ENCODE measurements at regions not wholly inside any gene's neighbourhood (a gene's known extent, or its start where the extent isn't known, plus 50 kb on each side); places are given as distances from the start of the nearest gene placed in this dataset.
"Not testable (repeated sequence)": the region's sequence is repeated elsewhere in the genome, so short reads cannot be mapped to it uniquely, and the experiment has no call there.

GRCh38 chr3:145259166-145259880 is 901.7 kb downstream of the PLOD2 start:
- H3K4me3 Mint-ChIP-seq: no peak overlapping the region
- no peaks in the 10 kb centered on the region for H3K27me3 Mint-ChIP-seq
- POLR2A ChIA-PET: interaction anchor here (0.6 kb wide), 1 partner anchor 263 kb away, joined by 3 read pairs; no protein-coding TSS in a partner anchor
- DNase-seq (no peak), ATAC-seq (no peak)
- intact Hi-C loops (cut with DNase I, micrococcal nuclease): no loop called here
- CTCF ChIA-PET: no interaction called here
- H3K4me1 Mint-ChIP-seq: no peaks in the 10 kb centered on the region
- no peaks in the 10 kb centered on the region for H3K36me3 Mint-ChIP-seq (ENCODE audit: low read depth)
- H3K27ac Mint-ChIP-seq: no peak overlapping the region
- H3K9me3 Mint-ChIP-seq (ENCODE audit: low read depth): peaks cover 3% of the 10 kb centered on the region

DNA sequence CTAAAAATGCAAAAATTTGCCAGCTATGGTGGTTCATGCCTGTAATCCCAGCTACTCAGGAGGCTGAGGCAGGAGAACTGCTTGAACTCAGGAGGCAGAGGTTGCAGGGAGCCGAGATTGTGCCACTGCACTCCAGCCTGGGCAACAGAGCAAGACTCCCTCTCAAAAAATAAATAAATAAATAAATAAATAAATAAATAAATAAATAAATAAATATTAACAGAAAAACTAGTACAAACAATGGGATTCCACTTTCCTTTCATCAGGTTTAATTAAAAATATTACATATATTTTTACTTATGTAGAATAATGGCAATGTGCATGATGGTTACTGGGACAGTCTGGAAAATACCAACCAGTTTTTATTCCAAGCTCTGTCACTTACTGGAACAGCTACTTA is 897.5 kb downstream of the PLOD2 start:
- POLR2A ChIA-PET; H3K27me3 Mint-ChIP-seq; H3K4me3 Mint-ChIP-seq; H3K27ac Mint-ChIP-seq; intact Hi-C loops (cut with DNase I, micrococcal nuclease); H3K36me3 Mint-ChIP-seq (ENCODE audit: low read depth); DNase-seq; H3K4me1 Mint-ChIP-seq; CTCF ChIA-PET; ATAC-seq; H3K9me3 Mint-ChIP-seq (ENCODE audit: low read depth): not testable (repeated sequence)

DNA sequence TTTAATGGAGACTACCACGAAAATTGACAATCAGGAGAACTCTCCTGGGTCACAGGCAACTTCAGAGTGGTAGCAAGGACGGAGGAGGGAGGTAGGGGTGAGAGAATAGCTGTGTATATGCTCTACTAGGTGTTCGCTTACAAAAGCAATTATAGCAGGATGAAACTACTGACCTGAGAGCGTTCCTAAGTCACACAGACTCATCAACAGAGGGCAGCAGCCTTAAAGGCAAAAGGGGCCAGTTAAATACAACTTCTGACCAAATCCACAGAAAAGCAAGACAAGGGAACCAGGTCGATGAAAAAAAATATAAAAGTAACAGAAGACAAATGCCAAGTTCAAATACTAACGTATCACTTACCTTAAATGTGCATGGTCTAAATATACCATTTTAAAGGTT is 894.6 kb downstream of the PLOD2 start:
- Mint-ChIP-seq H3K27ac (no peak overlapping the region), H3K27me3 (no peaks in the 10 kb centered on the region), H3K4me3 (no peak overlapping the region), H3K36me3 (ENCODE audit: low read depth) (no peaks in the 10 kb centered on the region), H3K9me3 (ENCODE audit: low read depth) (peaks cover 3% of the 10 kb centered on the region), H3K4me1 (no peaks in the 10 kb centered on the region)
- intact Hi-C loops (cut with DNase I, micrococcal nuclease): no loop called here
- ChIA-PET CTCF (no interaction called here), POLR2A (no interaction called here)
- DNase-seq (no peak), ATAC-seq (no peak)

GRCh38 chr3:145269106-145269505 is 891.9 kb downstream of the PLOD2 start:
- no peak for ATAC-seq
- intact Hi-C loops (cut with DNase I, micrococcal nuclease): no loop called here
- Mint-ChIP-seq H3K4me1 (no peaks in the 10 kb centered on the region), H3K27me3 (no peaks in the 10 kb centered on the region), H3K4me3 (no peak overlapping the region), H3K9me3 (ENCODE audit: low read depth) (peaks cover 3% of the 10 kb centered on the region), H3K36me3 (ENCODE audit: low read depth) (no peaks in the 10 kb centered on the region), H3K27ac (no peak overlapping the region)
- DNase-seq: no peak
- CTCF ChIA-PET: no interaction called here
- POLR2A ChIA-PET: no interaction called here

GRCh38 chr3:145272684-145273083 is 888.3 kb downstream of the PLOD2 start:
- ChIA-PET CTCF (no interaction called here), POLR2A (no interaction called here)
- Mint-ChIP-seq H3K9me3 (ENCODE audit: low read depth) (peaks cover 8% of the 10 kb centered on the region), H3K27me3 (no peaks in the 10 kb centered on the region), H3K27ac (no peak overlapping the region), H3K4me3 (no peak overlapping the region), H3K4me1 (no peaks in the 10 kb centered on the region), H3K36me3 (ENCODE audit: low read depth) (no peaks in the 10 kb centered on the region)
- intact Hi-C loops (cut with DNase I, micrococcal nuclease): no loop called here
- no peak for DNase-seq
- no peak for ATAC-seq

DNA sequence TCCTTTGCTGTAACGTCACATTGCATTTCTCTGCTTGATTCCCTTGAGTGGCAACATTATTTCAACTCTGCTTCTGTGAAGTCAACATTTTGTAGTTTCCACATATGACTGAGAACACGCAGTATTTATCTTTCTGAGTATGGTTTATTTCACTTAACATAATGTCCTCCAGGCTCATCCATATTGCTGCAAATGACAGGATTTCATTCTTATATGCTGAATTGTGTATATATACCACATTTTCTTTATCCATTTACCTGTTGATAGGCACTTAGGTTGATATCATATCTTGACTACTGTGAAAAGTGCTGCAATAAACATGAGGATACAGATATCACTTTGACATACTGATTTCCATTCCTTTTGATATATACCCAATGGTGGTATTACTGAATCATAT is 878.5 kb downstream of the PLOD2 start:
- ChIA-PET CTCF (no interaction called here), POLR2A (no interaction called here)
- Mint-ChIP-seq H3K27me3 (no peaks in the 10 kb centered on the region), H3K4me1 (no peaks in the 10 kb centered on the region), H3K4me3 (no peak overlapping the region), H3K27ac (no peak overlapping the region), H3K9me3 (ENCODE audit: low read depth) (peaks cover 4% of the 10 kb centered on the region), H3K36me3 (ENCODE audit: low read depth) (no peaks in the 10 kb centered on the region)
- intact Hi-C loops (cut with DNase I, micrococcal nuclease): no loop called here
- no peak for ATAC-seq
- DNase-seq: no peak

- Mint-ChIP-seq H3K4me3 (no peak overlapping the region), H3K27me3 (no peaks in the 10 kb centered on the region), H3K4me1 (no peaks in the 10 kb centered on the region), H3K9me3 (ENCODE audit: low read depth) (peaks cover 3% of the 10 kb centered on the region), H3K27ac (no peak overlapping the region), H3K36me3 (ENCODE audit: low read depth) (no peaks in the 10 kb centered on the region)
- intact Hi-C loops (cut with DNase I, micrococcal nuclease): no loop called here
- DNase-seq (no peak), ATAC-seq (no peak)
- POLR2A ChIA-PET: no interaction called here
- CTCF ChIA-PET: no interaction called here
These were observed 874.0 kb downstream of the PLOD2 start for GRCh38 chr3:145286937-145287336.

GRCh38 chr3:145290010-145290409 is 871.0 kb downstream of the PLOD2 start:
- H3K4me1 Mint-ChIP-seq: no peaks in the 10 kb centered on the region
- ATAC-seq: no peak
- H3K4me3 Mint-ChIP-seq: no peak overlapping the region
- H3K36me3 Mint-ChIP-seq (ENCODE audit: low read depth): no peaks in the 10 kb centered on the region
- H3K27me3 Mint-ChIP-seq: no peaks in the 10 kb centered on the region
- ChIA-PET POLR2A (no interaction called here), CTCF (no interaction called here)
- peaks cover 3% of the 10 kb centered on the region for H3K9me3 Mint-ChIP-seq (ENCODE audit: low read depth)
- H3K27ac Mint-ChIP-seq: no peak overlapping the region
- intact Hi-C loops (cut with DNase I, micrococcal nuclease): no loop called here
- DNase-seq: no peak

- POLR2A ChIA-PET: no interaction called here
- ATAC-seq (no peak), DNase-seq (no peak)
- Mint-ChIP-seq H3K27ac (no peak overlapping the region), H3K4me3 (no peak overlapping the region), H3K4me1 (no peaks in the 10 kb centered on the region), H3K9me3 (ENCODE audit: low read depth) (peaks cover 1% of the 10 kb centered on the region), H3K27me3 (no peaks in the 10 kb centered on the region), H3K36me3 (ENCODE audit: low read depth) (no peaks in the 10 kb centered on the region)
- intact Hi-C loops (cut with DNase I, micrococcal nuclease): no loop called here
- CTCF ChIA-PET: no interaction called here
These were observed 866.4 kb downstream of the PLOD2 start for GRCh38 chr3:145294572-145294971.

DNA sequence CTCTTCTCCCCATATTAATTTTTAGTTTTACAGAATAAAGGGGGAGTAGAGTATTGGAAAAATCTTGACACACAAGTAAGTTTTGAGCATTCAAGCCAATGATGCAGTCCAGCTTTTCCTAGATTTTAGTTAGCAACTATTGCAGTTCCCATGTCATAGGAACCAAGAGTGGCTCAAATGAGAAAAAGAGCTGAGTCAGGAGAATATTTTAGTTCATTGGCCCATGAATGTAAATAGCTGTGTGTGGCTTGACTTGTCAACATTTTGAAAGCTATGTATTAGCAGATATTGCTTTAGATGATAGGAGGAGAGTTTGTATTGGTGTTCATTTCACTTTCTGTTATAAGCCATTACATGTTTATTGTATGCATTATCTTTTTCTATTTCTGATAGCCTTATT is 853.7 kb downstream of the PLOD2 start:
- CTCF ChIA-PET: no interaction called here
- Mint-ChIP-seq H3K27me3 (no peaks in the 10 kb centered on the region), H3K36me3 (ENCODE audit: low read depth) (no peaks in the 10 kb centered on the region), H3K4me3 (no peak overlapping the region), H3K27ac (no peak overlapping the region), H3K4me1 (no peaks in the 10 kb centered on the region), H3K9me3 (ENCODE audit: low read depth) (peaks cover 6% of the 10 kb centered on the region)
- intact Hi-C loops (cut with DNase I, micrococcal nuclease): no loop called here
- ATAC-seq: no peak
- DNase-seq: no peak
- POLR2A ChIA-PET: no interaction called here

- Mint-ChIP-seq H3K4me1 (no peaks in the 10 kb centered on the region), H3K27ac (no peak overlapping the region), H3K4me3 (no peak overlapping the region), H3K9me3 (ENCODE audit: low read depth) (peaks cover 2% of the 10 kb centered on the region), H3K36me3 (ENCODE audit: low read depth) (no peaks in the 10 kb centered on the region), H3K27me3 (no peaks in the 10 kb centered on the region)
- intact Hi-C loops (cut with DNase I, micrococcal nuclease): no loop called here
- ATAC-seq: no peak
- CTCF ChIA-PET: no interaction called here
- no peak for DNase-seq
- POLR2A ChIA-PET: no interaction called here
These were observed 847.2 kb downstream of the PLOD2 start for GRCh38 chr3:145313751-145314150.

- H3K27ac Mint-ChIP-seq; ATAC-seq; H3K36me3 Mint-ChIP-seq (ENCODE audit: low read depth); H3K4me3 Mint-ChIP-seq; H3K4me1 Mint-ChIP-seq; POLR2A ChIA-PET; H3K27me3 Mint-ChIP-seq; CTCF ChIA-PET; H3K9me3 Mint-ChIP-seq (ENCODE audit: low read depth); DNase-seq; intact Hi-C loops (cut with DNase I, micrococcal nuclease): not testable (repeated sequence)
These were observed 844.7 kb downstream of the PLOD2 start for GRCh38 chr3:145316253-145316652.

GRCh38 chr3:145326666-145327065 is 834.3 kb downstream of the PLOD2 start:
- no peak for DNase-seq
- Mint-ChIP-seq H3K27me3 (no peaks in the 10 kb centered on the region), H3K4me3 (no peak overlapping the region), H3K27ac (no peak overlapping the region), H3K36me3 (ENCODE audit: low read depth) (no peaks in the 10 kb centered on the region), H3K9me3 (ENCODE audit: low read depth) (peaks cover 2% of the 10 kb centered on the region), H3K4me1 (no peaks in the 10 kb centered on the region)
- intact Hi-C loops (cut with DNase I, micrococcal nuclease): no loop called here
- ChIA-PET CTCF (interaction anchor here (1.3 kb wide), 1 partner anchor 16 kb away, joined by 3 read pairs; no protein-coding TSS in a partner anchor), POLR2A (no interaction called here)
- no peak for ATAC-seq

Measured in activated CD4-positive, alpha-beta T cell treated with anti-CD3 and anti-CD28 coated beads for 36 hours (primary cell).